Natural killer cell (primary cell): ENCODE measurements at regions not wholly inside any gene's neighbourhood (a gene's known extent, or its start where the extent isn't known, plus 50 kb on each side); places are given as distances from the start of the nearest gene placed in this dataset.
"Not testable (repeated sequence)": the region's sequence is repeated elsewhere in the genome, so short reads cannot be mapped to it uniquely, and the experiment has no call there.

Source experiments
- ATAC-seq, 3 donors: fragments of 150-1000 bp in 2 of 3; fragments of 200-7000 bp in 1 of 3; cut with Tn5 transposase; 1 replicate in 1 of 3; 2 replicates in 2 of 3; pipeline ENCODE4 v1.10.0; 2021; ENCODE audit warnings: mild to moderate bottlenecking in 2 of 3, moderate library complexity in 2 of 3
- DNase-seq, 2 donors: peaks; one replicate each; pipeline versions ENCODE4 v3.0.0 to v3.0.0-alpha.2; 2013 to 2021; ENCODE audit warnings: mixed read lengths in 1 of 2
- H3K27ac ChIP-seq: one replicate; pipeline ENCODE4 v1.5.1; 2013; ENCODE audit warnings: mild to moderate bottlenecking, low read length
- H3K27me3 ChIP-seq: one replicate; pipeline ENCODE4 v1.6.1; 2013; ENCODE audit warnings: low read length; ENCODE audit not compliant: control insufficient read depth, insufficient read depth
- H3K36me3 ChIP-seq: one replicate; pipeline ENCODE4 v1.6.1; 2013; ENCODE audit warnings: low read length; ENCODE audit not compliant: control insufficient read depth, insufficient read depth
- H3K4me1 ChIP-seq: one replicate; pipeline ENCODE4 v1.6.1; 2013; ENCODE audit warnings: low read length; ENCODE audit not compliant: control insufficient read depth, insufficient read depth
- H3K4me3 ChIP-seq: one replicate; pipeline ENCODE4 v1.5.1; 2013; ENCODE audit warnings: low read length
- H3K9me3 ChIP-seq: one replicate; pipeline ENCODE4 v1.6.1; 2013; ENCODE audit warnings: low read length; ENCODE audit not compliant: control insufficient read depth, insufficient read depth
- H3K27ac Mint-ChIP-seq, 2 donors: one replicate each; pipeline ENCODE4 v1.8.0; 2022; ENCODE audit warnings: mild to moderate bottlenecking in 2 of 2, mixed read lengths in 2 of 2, moderate library complexity in 1 of 2
- H3K27me3 Mint-ChIP-seq, 2 donors: one replicate each; pipeline ENCODE4 v1.8.0; 2022; ENCODE audit warnings: low read depth in 2 of 2, mixed read lengths in 2 of 2
- H3K36me3 Mint-ChIP-seq: one replicate; pipeline ENCODE4 v1.8.0; 2022; ENCODE audit warnings: mixed read lengths
- H3K4me1 Mint-ChIP-seq, 2 donors: one replicate each; pipeline ENCODE4 v1.8.0; 2022; ENCODE audit warnings: mixed read lengths in 2 of 2
- H3K4me3 Mint-ChIP-seq: one replicate; pipeline ENCODE4 v1.8.0; 2022; ENCODE audit warnings: mild to moderate bottlenecking, moderate library complexity, mixed read lengths
- H3K9me3 Mint-ChIP-seq, 2 donors: one replicate each; pipeline ENCODE4 v1.8.0; 2022; ENCODE audit warnings: mixed read lengths in 2 of 2
- WGBS: methylation state at CpG from one replicate; pipeline ENCODE4 v1.1.7; 2013; ENCODE audit warnings: missing lambda C conversion rate; ENCODE audit not compliant: insufficient coverage; 5-methylcytosine and 5-hydroxymethylcytosine counted together
- intact Hi-C: fragments of 100-400 bp; cut with micrococcal nuclease; formaldehyde crosslinking; loops from one replicate; pipeline ENCODE4 v1.14.2; 2022
- TF ChIP-seq, protein P1 (sequence below): fragments of 200-600 bp; IDR thresholded peaks from one replicate; pipeline ENCODE4 v1.8.0; 2022; ENCODE audit warnings: antibody characterized with exemption

DNA sequence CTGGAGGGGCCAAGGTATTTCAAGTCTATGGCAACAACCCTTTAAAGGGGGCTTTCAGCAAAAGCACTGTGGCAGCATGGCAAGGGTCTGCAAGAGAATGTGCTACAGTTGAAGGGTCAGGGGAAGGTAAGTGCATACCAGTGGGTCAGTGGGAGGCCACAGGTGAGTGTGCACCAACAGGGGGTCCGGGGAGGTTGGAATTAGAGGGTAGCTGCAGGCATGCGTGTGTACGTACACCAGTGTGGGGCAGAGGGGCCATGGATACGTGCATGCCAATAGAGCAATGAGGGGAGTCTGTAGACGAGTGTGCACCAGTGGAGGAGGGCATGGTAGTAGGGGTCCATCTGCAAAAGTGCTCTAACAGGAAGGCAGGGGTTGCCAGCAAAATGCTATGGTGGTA is 448.9 kb downstream of the NAV3 start:
- Mint-ChIP-seq H3K4me1 (no peaks in the 10 kb centered on the region), H3K27ac (no peak overlapping the region), H3K4me3 (no peak overlapping the region), H3K27me3 (no peaks in the 10 kb centered on the region), H3K36me3 (peaks cover 12% of the 10 kb centered on the region), H3K9me3 (peaks cover 18 to 24% of the 10 kb centered on the region in 2 donors)
- DNase-seq (no peak), ATAC-seq (no peak)
- Histone ChIP-seq H3K27ac (no peak overlapping the region), H3K27me3 (no peaks in the 10 kb centered on the region), H3K4me1 (no peaks in the 10 kb centered on the region), H3K9me3 (peaks cover 22% of the 10 kb centered on the region), H3K4me3 (no peak overlapping the region), H3K36me3 (no peaks in the 10 kb centered on the region)
- intact Hi-C loops = no loop called here
- WGBS = 84% methylated on average over 5 of the region's 5 CpGs
- TF ChIP-seq, protein P1, sequence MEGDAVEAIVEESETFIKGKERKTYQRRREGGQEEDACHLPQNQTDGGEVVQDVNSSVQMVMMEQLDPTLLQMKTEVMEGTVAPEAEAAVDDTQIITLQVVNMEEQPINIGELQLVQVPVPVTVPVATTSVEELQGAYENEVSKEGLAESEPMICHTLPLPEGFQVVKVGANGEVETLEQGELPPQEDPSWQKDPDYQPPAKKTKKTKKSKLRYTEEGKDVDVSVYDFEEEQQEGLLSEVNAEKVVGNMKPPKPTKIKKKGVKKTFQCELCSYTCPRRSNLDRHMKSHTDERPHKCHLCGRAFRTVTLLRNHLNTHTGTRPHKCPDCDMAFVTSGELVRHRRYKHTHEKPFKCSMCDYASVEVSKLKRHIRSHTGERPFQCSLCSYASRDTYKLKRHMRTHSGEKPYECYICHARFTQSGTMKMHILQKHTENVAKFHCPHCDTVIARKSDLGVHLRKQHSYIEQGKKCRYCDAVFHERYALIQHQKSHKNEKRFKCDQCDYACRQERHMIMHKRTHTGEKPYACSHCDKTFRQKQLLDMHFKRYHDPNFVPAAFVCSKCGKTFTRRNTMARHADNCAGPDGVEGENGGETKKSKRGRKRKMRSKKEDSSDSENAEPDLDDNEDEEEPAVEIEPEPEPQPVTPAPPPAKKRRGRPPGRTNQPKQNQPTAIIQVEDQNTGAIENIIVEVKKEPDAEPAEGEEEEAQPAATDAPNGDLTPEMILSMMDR = no peak

DNA sequence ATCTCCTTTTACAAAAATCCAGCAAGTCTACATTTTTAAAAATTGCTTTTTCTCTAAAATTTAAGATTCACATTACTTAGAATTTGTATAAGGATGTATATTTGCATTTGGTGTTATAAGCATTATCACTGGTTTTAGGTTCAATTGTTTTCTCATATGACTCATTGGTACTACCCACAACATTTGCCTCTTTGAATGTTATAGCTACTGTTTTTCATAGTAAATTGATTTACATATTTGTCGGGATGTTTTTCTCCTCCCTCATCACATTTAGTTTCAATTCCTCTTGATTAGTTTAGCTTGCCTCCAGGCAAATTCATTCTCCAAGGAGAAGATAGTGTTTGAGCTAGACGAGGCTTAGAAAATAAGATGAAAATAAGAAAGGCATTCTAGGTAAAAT is 450.4 kb downstream of the NAV3 start:
- H3K36me3 Mint-ChIP-seq = peaks cover 12% of the 10 kb centered on the region
- peaks cover 14 to 18% of the 10 kb centered on the region in 2 donors for H3K9me3 Mint-ChIP-seq
- DNase-seq, H3K27ac ChIP-seq, ATAC-seq, H3K27me3 ChIP-seq, intact Hi-C loops, H3K4me3 ChIP-seq, H3K27ac Mint-ChIP-seq, H3K4me1 ChIP-seq, H3K36me3 ChIP-seq, H3K4me3 Mint-ChIP-seq, H3K4me1 Mint-ChIP-seq, H3K27me3 Mint-ChIP-seq: not testable (repeated sequence)
- WGBS = 100% methylated on average over 1 of the region's 2 CpGs
- peaks cover 22% of the 10 kb centered on the region for H3K9me3 ChIP-seq

DNA sequence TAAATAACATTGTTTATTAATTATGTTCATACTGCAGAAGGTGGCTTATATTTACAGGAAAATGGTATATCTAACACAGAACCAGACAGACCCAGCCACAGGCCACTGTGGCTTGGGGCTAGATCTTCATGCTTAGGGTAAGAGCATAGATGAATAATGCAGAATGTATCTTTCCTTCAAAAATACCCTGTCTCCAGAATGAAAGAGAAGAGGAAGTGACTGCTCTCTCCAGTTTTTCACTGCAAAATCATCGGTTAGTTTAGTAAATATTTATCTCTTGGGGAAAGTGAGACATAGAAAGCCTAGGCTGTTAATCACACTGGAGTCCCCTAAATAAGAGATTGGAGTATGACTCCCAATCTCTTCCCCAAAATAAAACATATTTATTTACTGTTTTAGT is 453.7 kb downstream of the NAV3 start:
- Mint-ChIP-seq H3K36me3 (no peaks in the 10 kb centered on the region), H3K27me3 (no peaks in the 10 kb centered on the region), H3K27ac (no peak overlapping the region), H3K4me3 (no peak overlapping the region), H3K9me3 (peaks cover 15 to 18% of the 10 kb centered on the region in 2 donors), H3K4me1 (no peaks in the 10 kb centered on the region)
- Histone ChIP-seq H3K27me3 (no peaks in the 10 kb centered on the region), H3K4me1 (no peaks in the 10 kb centered on the region), H3K9me3 (peaks cover 8% of the 10 kb centered on the region), H3K36me3 (no peaks in the 10 kb centered on the region), H3K4me3 (no peak overlapping the region), H3K27ac (no peak overlapping the region)
- DNase-seq = no peak
- intact Hi-C loops = no loop called here
- TF ChIP-seq, protein P1 = no peak
- no CpG with 5 or more reads among the region's 1 CpG for WGBS
- ATAC-seq = no peak

DNA sequence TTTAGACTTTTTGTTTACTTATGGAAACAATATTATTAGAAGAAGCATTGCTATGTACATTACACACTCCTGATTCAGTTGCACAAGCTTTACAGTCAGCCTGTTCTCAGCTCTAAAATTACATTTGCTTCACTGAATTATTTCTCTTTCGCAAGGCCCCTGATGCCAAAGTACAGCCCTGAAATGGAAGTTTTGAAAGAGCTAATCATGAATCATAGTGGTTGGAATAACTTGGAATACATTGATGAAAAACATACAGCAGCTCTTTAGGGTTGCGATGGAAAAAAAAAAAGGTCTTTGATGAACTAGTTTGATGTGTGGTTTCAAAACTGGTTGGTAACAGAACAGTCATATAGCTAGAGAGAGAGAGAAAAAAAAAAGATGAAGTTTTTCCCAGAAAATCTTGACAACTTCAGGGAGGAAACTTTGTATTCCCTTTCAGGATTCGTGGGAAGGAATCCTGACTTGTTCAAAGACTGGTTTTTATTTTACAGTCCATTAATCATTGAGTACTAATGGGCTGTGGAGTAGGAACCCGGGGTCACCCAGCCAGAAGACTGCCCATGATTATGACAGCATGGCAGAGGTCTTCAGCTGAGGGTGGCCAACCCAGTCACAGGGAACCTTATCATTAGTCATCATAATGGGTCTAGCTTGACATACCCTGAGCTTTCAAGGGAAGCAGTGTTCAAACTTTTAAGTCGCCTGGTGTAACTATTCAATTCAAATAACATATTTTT is 460.1 kb downstream of the NAV3 start:
- no peaks in the 10 kb centered on the region for H3K36me3 ChIP-seq
- H3K9me3 Mint-ChIP-seq = peaks cover 3 to 10% of the 10 kb centered on the region in 2 donors
- ATAC-seq = no peak
- H3K4me3 ChIP-seq = no peak overlapping the region
- TF ChIP-seq, protein P1 = no peak
- H3K27me3 ChIP-seq = no peaks in the 10 kb centered on the region
- DNase-seq = no peak
- H3K4me3 Mint-ChIP-seq = no peak overlapping the region
- H3K27me3 Mint-ChIP-seq = no peaks in the 10 kb centered on the region
- H3K27ac ChIP-seq = no peak overlapping the region
- no peaks in the 10 kb centered on the region for H3K4me1 Mint-ChIP-seq
- H3K36me3 Mint-ChIP-seq = no peaks in the 10 kb centered on the region
- intact Hi-C loops = no loop called here
- no peaks in the 10 kb centered on the region for H3K9me3 ChIP-seq
- no peaks in the 10 kb centered on the region for H3K4me1 ChIP-seq
- WGBS = 68% methylated on average over 5 of the region's 5 CpGs
- no peak overlapping the region for H3K27ac Mint-ChIP-seq
